ENCODE measurements at regions not wholly inside any gene's neighbourhood (a gene's known extent, or its start where the extent isn't known, plus 50 kb on each side); places are given as distances from the start of the nearest gene placed in this dataset.
"Not testable (repeated sequence)": the region's sequence is repeated elsewhere in the genome, so short reads cannot be mapped to it uniquely, and the experiment has no call there.

DNA sequence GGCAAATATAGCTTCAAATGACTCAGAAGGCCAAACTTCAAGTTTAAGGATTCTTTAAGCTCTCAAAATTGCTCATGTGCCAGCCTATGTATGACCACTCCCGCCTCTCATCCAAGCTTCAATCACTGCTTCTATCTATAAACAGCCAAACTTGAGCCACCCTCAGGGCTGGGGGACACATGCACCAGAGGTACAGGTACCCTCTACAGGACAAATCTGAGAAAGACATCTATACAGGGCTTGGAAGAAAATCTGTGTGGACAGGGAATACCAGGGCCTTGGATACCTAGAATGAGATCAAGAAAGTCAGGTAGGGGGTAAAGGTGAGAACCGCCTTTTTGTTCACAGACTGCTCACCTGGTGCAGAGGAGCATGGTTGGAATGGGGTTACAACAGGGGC, 217.9 kb downstream of the ATPSCKMT start:
- DNase-seq (no peak), ATAC-seq (no peak)
- peaks cover 6% of the 10 kb centered on the region for H3K9me3 Mint-ChIP-seq
- no peaks in the 10 kb centered on the region for H3K36me3 Mint-ChIP-seq (ENCODE audit: insufficient read depth)
- H3K27me3 Mint-ChIP-seq (ENCODE audit: low read depth), result no peaks in the 10 kb centered on the region
- no peak overlapping the region for H3K4me3 Mint-ChIP-seq
- H3K4me1 Mint-ChIP-seq (ENCODE audit: low read depth), result no peaks in the 10 kb centered on the region

DNA sequence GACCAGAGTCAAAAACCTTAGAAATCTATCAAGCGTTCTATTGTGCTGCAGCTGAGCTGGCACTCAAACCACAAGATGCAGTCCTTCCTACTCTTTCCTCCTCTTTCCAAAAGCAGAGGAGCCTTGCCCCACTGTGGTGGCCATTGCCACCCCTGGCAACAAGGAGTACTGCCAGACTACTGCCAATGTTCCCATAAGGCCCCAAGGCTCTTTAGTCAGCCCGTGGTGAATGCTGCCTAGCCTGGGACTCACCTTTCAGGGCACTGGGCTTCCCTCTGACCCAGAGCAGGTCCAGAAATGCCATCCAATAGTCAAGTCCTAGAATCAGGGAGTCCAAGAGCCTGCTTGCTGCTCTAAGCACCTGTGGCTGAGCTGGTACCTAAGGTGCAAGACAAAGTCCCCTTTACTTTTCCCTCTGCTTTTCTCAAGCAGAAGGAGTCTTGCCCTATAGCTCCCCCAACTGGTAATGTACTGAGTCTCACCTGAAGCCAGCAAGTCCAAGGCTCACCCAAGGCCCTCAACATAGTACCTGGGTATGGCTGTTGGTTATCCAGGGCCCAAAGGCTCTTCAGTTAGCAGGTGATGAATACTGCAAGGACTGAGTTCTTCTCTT, 219.4 kb downstream of the ATPSCKMT start:
- H3K36me3 Mint-ChIP-seq (ENCODE audit: insufficient read depth), result no peaks in the 10 kb centered on the region
- no peaks in the 10 kb centered on the region for H3K27me3 Mint-ChIP-seq (ENCODE audit: low read depth)
- no peaks in the 10 kb centered on the region for H3K4me1 Mint-ChIP-seq (ENCODE audit: low read depth)
- no peak overlapping the region for H3K4me3 Mint-ChIP-seq
- H3K9me3 Mint-ChIP-seq, result peaks cover 11% of the 10 kb centered on the region
- no peak for DNase-seq
- no peak for ATAC-seq

DNA sequence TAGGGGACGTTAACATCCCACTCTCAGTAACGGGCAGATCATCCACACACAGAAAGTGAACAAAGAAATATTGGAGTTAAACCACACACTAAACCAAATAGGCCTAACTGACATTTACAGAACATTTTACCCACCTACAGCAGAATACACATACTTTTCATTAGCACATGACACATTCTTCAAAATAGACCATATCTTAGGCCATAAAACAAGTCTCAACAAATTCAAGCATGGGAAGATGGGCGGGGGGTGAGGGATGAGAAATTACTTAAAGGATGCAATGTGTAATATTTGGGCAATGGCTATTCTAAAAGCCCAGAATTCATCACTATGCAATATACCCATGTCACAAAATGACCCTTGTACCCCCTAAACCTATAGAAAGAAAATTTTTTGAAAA, 226.2 kb downstream of the ATPSCKMT start:
- Mint-ChIP-seq H3K27me3 (ENCODE audit: low read depth) (no peaks in the 10 kb centered on the region), H3K4me3 (no peak overlapping the region), H3K9me3 (peaks cover 26% of the 10 kb centered on the region), H3K4me1 (ENCODE audit: low read depth) (no peaks in the 10 kb centered on the region), H3K36me3 (ENCODE audit: insufficient read depth) (no peaks in the 10 kb centered on the region)
- DNase-seq (no peak), ATAC-seq (no peak)

DNA sequence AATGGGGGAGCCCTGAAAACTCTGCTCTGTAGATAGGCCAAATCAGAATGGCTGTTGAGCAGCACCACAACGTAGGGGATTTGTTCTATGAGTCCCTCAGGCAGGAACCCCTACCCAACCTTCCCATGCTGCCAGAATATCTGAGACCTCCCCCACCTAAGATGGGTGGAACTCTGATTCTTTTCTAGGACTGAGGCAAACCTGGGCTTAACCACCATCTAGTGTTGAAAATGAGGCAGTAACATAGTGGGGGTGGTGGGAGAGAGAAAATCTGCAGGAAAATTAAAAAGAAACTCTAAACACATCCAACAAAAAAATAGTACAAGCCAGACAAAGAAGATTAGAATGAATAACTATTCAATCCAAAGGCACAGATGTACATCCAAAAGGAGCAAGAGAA, 228.4 kb downstream of the ATPSCKMT start:
- DNase-seq, result no peak
- no peaks in the 10 kb centered on the region for H3K36me3 Mint-ChIP-seq (ENCODE audit: insufficient read depth)
- peaks cover 26% of the 10 kb centered on the region for H3K9me3 Mint-ChIP-seq

DNA sequence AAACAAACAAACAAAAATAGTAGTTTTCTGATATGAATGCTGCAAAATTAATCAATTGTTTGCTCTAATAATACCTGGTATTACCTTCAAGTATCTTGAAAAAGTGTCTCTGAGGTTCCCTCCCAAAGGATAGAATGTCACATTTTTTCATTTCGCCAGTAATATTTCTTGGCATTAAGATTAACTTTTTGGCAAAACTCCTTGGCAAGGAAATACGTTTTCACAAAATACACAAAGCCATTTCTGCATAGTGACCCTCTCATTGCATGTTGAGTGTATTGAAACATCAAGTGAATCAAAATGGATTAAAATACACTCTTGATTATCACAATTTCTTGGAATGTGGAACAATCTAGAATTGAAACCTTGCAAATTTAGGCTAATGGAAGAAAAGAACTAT, 230.5 kb downstream of the ATPSCKMT start:
- Mint-ChIP-seq H3K9me3 (peaks cover 16% of the 10 kb centered on the region), H3K4me1 (ENCODE audit: low read depth) (no peaks in the 10 kb centered on the region), H3K4me3 (no peak overlapping the region), H3K36me3 (ENCODE audit: insufficient read depth) (no peaks in the 10 kb centered on the region), H3K27me3 (ENCODE audit: low read depth) (no peaks in the 10 kb centered on the region)
- ATAC-seq (no peak), DNase-seq (no peak)

More for the DNA sequence above, 228.4 kb downstream of the ATPSCKMT start:
- Mint-ChIP-seq H3K27me3 (ENCODE audit: low read depth) (no peaks in the 10 kb centered on the region), H3K4me3 (no peak overlapping the region), H3K4me1 (ENCODE audit: low read depth) (no peaks in the 10 kb centered on the region)
- no peak for ATAC-seq

DNA sequence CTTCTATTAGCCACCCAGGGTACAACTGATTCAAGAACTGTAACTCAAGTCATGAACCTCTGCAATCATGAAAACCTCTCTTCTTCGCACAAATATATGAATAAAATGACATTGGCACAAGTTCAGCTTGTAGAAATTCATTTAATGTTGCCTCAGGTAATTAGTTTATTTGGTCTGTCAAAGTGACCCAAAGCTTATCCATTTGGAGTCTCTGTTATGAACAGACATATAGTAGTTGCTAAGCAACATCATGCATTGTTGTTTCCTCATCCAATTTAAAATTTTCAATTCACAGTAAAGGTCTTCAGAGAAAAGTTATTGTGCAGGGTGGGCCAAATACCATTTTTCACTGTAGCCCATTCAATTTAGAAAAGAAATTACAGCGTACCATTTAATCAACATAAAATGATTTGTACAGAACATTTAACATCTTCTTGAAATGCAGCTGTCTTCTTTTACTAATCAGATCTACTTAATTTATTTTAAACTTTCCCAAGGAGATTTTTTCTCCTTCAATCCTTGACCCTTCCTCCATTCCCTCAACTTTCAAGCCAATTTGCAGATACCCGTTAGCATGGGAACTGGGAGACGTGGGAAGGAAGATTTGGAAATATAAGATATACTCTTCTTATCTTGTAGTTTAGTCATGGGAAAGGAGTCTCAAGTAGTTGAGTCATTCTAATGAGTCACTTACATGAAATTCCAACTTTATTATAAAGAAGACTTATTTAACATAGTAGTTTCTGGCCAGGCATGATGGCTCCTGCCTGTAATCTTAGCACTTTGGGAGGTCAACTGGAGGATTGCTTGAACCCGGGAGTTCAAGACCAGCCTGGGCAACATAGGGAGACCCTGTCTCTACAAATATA, 231.3 kb downstream of the ATPSCKMT start:
- Mint-ChIP-seq H3K27me3 (ENCODE audit: low read depth) (no peaks in the 10 kb centered on the region), H3K9me3 (peaks cover 12% of the 10 kb centered on the region), H3K4me3 (no peak overlapping the region), H3K4me1 (ENCODE audit: low read depth) (no peaks in the 10 kb centered on the region), H3K36me3 (ENCODE audit: insufficient read depth) (no peaks in the 10 kb centered on the region)
- DNase-seq (no peak), ATAC-seq (no peak)

DNA sequence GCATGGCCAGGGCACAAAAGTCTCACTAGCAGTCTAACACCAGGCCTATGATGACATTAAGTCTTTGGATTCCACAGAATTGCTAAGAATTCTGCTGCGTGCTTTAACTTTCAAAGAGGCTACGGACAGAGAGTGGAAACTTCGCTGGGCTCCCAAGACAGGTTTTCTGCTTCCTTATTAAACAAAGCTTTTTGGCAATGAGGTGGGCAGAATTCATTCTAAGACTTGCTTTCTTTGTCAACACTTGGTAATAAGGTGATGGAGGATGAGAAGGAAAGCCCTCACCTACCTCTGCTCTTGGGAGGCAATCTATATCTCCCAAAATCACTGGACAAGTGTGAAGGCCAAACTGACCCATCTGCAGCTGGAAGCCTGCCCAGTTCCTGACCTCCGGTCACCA, 231.9 kb downstream of the ATPSCKMT start:
- Mint-ChIP-seq H3K36me3 (ENCODE audit: insufficient read depth) (no peaks in the 10 kb centered on the region), H3K9me3 (peaks cover 6% of the 10 kb centered on the region), H3K4me3 (no peak overlapping the region), H3K4me1 (ENCODE audit: low read depth) (no peaks in the 10 kb centered on the region), H3K27me3 (ENCODE audit: low read depth) (no peaks in the 10 kb centered on the region)
- no peak for ATAC-seq
- DNase-seq, result no peak

DNA sequence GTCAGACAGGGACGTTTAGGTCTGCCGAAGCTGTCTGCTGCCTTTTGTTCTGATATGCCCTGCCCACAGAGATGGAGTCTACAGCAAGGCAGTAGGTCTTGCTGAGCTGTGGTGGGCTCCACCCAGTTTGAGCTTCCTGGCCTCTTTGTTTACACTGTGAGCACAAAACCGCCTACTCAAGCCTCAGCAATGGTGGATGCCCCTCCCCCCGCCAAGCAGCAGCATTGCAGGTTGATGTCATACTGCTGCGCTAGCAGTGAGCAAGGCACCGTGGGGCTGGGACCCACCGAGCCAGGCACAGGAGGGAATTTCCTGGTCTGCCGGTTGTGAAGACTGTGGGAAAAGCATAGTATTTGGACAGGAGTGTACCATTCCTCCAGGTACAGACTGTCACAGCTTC, 233.1 kb downstream of the ATPSCKMT start:
- H3K36me3 Mint-ChIP-seq (ENCODE audit: insufficient read depth); H3K4me1 Mint-ChIP-seq (ENCODE audit: low read depth): not testable (repeated sequence)

DNA sequence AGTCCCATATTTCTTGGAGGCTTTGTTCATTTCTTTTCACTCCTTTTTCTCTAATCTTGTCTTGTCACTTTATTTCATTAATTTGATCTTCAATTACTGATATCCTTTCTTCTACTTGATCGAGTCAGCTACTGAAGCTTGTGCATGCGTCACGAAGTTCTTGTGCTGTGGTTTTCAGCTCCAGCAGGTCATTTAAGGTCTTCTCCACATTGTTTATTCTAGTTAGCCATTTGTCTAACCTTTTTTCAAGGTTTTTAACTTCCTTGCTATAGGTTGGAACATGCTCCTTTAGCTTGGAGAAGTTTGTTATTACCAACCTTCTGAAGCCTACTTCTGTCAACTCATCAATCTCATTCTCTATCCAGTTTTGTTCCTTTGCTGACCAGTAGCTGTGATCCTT, 234.0 kb downstream of the ATPSCKMT start:
- not testable (repeated sequence) for H3K36me3 Mint-ChIP-seq (ENCODE audit: insufficient read depth); DNase-seq; H3K27me3 Mint-ChIP-seq (ENCODE audit: low read depth); H3K9me3 Mint-ChIP-seq; H3K4me1 Mint-ChIP-seq (ENCODE audit: low read depth); ATAC-seq; H3K4me3 Mint-ChIP-seq

More for the DNA sequence above, 233.1 kb downstream of the ATPSCKMT start:
- not testable (repeated sequence) for H3K4me3 Mint-ChIP-seq; DNase-seq; ATAC-seq; H3K27me3 Mint-ChIP-seq (ENCODE audit: low read depth); H3K9me3 Mint-ChIP-seq

DNA sequence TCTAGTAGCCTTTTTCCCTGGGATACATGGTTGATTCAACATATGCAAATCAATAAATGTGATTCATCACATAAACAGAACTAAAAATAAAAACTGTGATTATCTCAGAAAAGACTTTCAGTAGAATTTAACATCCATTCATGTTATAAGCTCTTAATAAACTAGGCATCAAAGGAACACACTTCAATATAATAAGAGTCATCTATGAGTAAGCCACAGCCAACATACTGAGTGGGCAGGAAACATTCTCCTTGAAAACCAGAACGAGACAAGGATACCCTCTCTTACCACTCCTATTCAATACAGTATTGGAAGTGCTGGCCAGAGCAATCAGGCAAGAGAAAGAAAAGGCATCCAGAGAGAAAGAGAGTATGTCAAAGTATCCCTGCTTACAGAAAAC, 239.9 kb downstream of the ATPSCKMT start:
- ATAC-seq (no peak), DNase-seq (no peak)
- no peaks in the 10 kb centered on the region for H3K27me3 Mint-ChIP-seq (ENCODE audit: low read depth)
- H3K9me3 Mint-ChIP-seq, result peaks cover 16% of the 10 kb centered on the region
- no peaks in the 10 kb centered on the region for H3K36me3 Mint-ChIP-seq (ENCODE audit: insufficient read depth)
- H3K4me1 Mint-ChIP-seq (ENCODE audit: low read depth), result no peaks in the 10 kb centered on the region
- H3K4me3 Mint-ChIP-seq, result no peak overlapping the region

DNA sequence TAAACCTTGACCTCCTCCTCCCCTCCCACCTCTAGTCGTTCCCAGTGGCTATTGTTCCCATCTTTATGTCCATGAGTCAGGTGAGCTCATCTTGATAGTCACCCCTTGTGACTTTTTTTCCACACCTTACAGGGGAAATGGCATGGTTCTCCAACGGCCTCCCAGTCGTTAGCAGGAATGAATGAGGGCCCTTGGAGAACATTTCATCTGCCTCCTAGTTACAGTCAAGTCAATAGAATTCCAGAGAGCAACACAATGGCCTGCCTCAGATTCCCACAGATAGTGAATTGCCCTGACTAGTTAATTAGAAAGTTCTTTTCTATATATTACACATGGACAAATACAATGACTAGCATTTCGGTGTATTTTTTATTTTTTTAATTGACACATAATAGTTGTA, 262.6 kb downstream of the ATPSCKMT start:
- ATAC-seq, result no peak
- Mint-ChIP-seq H3K36me3 (ENCODE audit: insufficient read depth) (no peaks in the 10 kb centered on the region), H3K9me3 (peaks cover 17% of the 10 kb centered on the region), H3K27me3 (ENCODE audit: low read depth) (no peaks in the 10 kb centered on the region), H3K4me1 (ENCODE audit: low read depth) (no peaks in the 10 kb centered on the region), H3K4me3 (no peak overlapping the region)
- no peak for DNase-seq

DNA sequence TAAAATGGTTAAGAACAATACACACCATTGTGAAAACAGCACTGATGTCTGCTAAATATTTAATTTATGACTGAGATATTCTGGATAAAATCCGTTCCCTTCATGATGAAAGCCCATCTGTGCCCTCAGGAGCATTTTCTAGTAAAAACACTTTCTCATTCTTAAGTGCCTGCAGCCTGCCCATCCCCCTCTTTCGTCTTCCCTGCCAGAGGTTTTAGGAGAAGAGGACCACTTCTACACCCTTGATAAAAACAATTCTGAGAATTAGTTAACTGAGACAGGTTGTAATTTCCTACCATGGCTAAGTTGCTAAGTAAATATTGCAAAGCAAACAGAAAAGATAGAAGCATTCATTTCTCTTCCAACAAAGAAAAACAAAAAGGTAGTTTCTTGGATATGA, 272.6 kb downstream of the ATPSCKMT start:
- no peaks in the 10 kb centered on the region for H3K36me3 Mint-ChIP-seq (ENCODE audit: insufficient read depth)
- ATAC-seq, result no peak
- H3K4me3 Mint-ChIP-seq, result no peak overlapping the region
- H3K27me3 Mint-ChIP-seq (ENCODE audit: low read depth), result no peaks in the 10 kb centered on the region
- no peak for DNase-seq
- no peaks in the 10 kb centered on the region for H3K4me1 Mint-ChIP-seq (ENCODE audit: low read depth)
- no peaks in the 10 kb centered on the region for H3K9me3 Mint-ChIP-seq

DNA sequence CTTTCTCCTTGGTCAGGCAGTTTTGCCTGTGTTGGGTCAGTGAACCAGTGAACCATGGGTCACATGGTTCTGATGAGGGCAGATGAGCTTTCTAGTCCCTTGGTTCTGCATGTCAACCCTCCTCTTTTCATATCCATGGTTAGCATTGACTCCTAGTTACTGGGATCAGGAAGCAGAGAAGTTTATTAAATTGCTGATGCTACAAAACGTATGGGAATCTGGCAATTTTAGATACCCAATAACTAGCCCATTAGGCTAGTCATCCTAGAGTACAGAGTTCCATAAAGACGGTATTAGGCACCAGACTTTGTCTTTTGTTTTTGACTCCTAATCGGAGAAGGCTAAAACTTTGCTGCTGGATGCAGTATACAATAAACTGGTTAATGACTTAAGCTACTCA, 273.1 kb downstream of the ATPSCKMT start:
- Mint-ChIP-seq H3K27me3 (ENCODE audit: low read depth) (no peaks in the 10 kb centered on the region), H3K4me1 (ENCODE audit: low read depth) (no peaks in the 10 kb centered on the region), H3K9me3 (no peaks in the 10 kb centered on the region), H3K4me3 (no peak overlapping the region), H3K36me3 (ENCODE audit: insufficient read depth) (no peaks in the 10 kb centered on the region)
- ATAC-seq (no peak), DNase-seq (no peak)

DNA sequence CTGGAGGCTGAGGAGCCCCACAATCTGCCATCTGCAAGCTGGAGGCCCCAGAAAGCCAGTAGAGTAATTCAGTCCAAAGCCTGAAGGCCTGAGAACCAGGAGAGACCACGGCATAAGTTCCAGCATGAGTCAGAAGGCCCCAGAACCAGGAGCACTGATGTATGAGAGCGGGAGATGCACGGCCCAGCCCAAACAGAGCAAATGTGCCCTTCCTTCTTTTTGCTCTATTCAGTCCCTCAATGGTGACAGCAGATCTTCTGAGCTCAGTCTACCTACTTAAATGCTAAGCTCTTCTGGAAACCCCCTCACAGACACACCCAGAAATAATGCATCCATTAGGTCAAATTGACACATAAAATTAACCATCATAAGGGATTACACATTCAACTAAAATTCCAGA, 277.6 kb downstream of the ATPSCKMT start:
- Mint-ChIP-seq H3K4me3 (no peak overlapping the region), H3K36me3 (ENCODE audit: insufficient read depth) (no peaks in the 10 kb centered on the region), H3K27me3 (ENCODE audit: low read depth) (no peaks in the 10 kb centered on the region), H3K9me3 (peaks cover 9% of the 10 kb centered on the region), H3K4me1 (ENCODE audit: low read depth) (no peaks in the 10 kb centered on the region)
- DNase-seq (no peak), ATAC-seq (no peak)

DNA sequence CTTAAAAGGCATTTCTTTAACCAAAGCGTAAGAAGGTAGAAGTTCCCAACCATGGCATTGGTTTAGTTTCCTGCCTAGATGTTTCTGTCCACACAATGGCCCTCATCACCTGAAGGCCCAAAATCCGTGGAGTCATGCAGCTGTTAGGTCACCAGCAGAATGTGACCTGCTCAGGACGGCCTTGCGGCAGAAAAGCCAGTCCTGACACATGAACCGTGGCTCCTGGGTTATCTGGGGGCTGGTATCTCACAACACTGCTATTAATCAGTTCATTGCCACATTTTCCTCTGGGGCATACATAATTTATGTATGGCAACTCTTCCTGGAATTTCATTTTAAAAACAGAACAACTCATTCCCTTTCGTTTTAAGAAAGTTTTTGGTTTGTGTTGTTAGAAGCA, 278.4 kb downstream of the ATPSCKMT start:
- ATAC-seq (no peak), DNase-seq (no peak)
- H3K9me3 Mint-ChIP-seq, result peaks cover 9% of the 10 kb centered on the region
- no peak overlapping the region for H3K4me3 Mint-ChIP-seq
- no peaks in the 10 kb centered on the region for H3K36me3 Mint-ChIP-seq (ENCODE audit: insufficient read depth)
- no peaks in the 10 kb centered on the region for H3K27me3 Mint-ChIP-seq (ENCODE audit: low read depth)
- no peaks in the 10 kb centered on the region for H3K4me1 Mint-ChIP-seq (ENCODE audit: low read depth)
